HepG2 (cell line): ENCODE measurements at regions not wholly inside any gene's neighbourhood (a gene's known extent, or its start where the extent isn't known, plus 50 kb on each side); places are given as distances from the start of the nearest gene placed in this dataset.

Experiments
- ARNTL ChIP-seq: sonication (generic); formaldehyde crosslinking; IDR thresholded peaks from 2 replicates; pipeline ENCODE4 v1.4.0; 2020; ENCODE audit warnings: mild to moderate bottlenecking, missing genetic modification reagents
- ATF5 ChIP-seq: sonication (generic); formaldehyde crosslinking; IDR thresholded peaks from 2 replicates; pipeline ENCODE4 v1.4.0; 2020; ENCODE audit warnings: mild to moderate bottlenecking, low read depth, missing genetic modification reagents
- ATM ChIP-seq: fragments of 450-650 bp; IDR thresholded peaks from 2 replicates; pipeline ENCODE4 v1.7.1; 2017; ENCODE audit warnings: mild to moderate bottlenecking, borderline replicate concordance
- E2F2 ChIP-seq: sonication (generic); formaldehyde crosslinking; IDR thresholded peaks from 2 replicates; pipeline ENCODE4 v1.4.0; 2020; ENCODE audit warnings: missing genetic modification reagents, borderline replicate concordance
- ELF1 ChIP-seq: sonication (generic); formaldehyde crosslinking; IDR thresholded peaks from 2 replicates; pipeline ENCODE4 v1.4.0; 2020; ENCODE audit warnings: missing genetic modification reagents
- EP300 ChIP-seq, 3 experiments: sonication (generic) in 1 of 3; formaldehyde crosslinking in 1 of 3; IDR thresholded peaks; 2 replicates each; pipeline versions ENCODE4 v1.5.1 to v1.6.1; 2011 to 2020; ENCODE audit warnings: low read depth in 2 of 3, low read length in 2 of 3, borderline replicate concordance in 1 of 3, improper control_type of control experiment in 1 of 3, mild to moderate bottlenecking in 1 of 3, missing genetic modification reagents in 1 of 3, moderate library complexity in 1 of 3
- FOSL1 ChIP-seq: sonication (generic); formaldehyde crosslinking; IDR thresholded peaks from 2 replicates; pipeline ENCODE4 v1.9.0; 2021; ENCODE audit warnings: missing genetic modification reagents, borderline replicate concordance
- GPBP1L1 ChIP-seq: sonication (generic); formaldehyde crosslinking; IDR thresholded peaks from 2 replicates; pipeline ENCODE4 v1.5.0; 2020; ENCODE audit warnings: mild to moderate bottlenecking, missing genetic modification reagents
- HNF1A ChIP-seq, 2 experiments: sonication (generic) in 1 of 2; formaldehyde crosslinking in 1 of 2; IDR thresholded peaks; 2 replicates each; pipeline versions ENCODE4 v1.4.0 to v1.6.1; 2016 to 2020; ENCODE audit warnings: borderline replicate concordance in 1 of 2, low read depth in 1 of 2, mild to moderate bottlenecking in 1 of 2, missing genetic modification reagents in 1 of 2
- LRRFIP1 ChIP-seq: sonication (generic); formaldehyde crosslinking; conservative IDR thresholded peaks from 2 replicates; pipeline ENCODE4 v1.4.0; 2020; ENCODE audit warnings: missing genetic modification reagents
- NFATC3 ChIP-seq: sonication (generic); formaldehyde crosslinking; IDR thresholded peaks from 2 replicates; pipeline ENCODE4 v1.5.1; 2020; ENCODE audit warnings: mild to moderate bottlenecking, missing genetic modification reagents
- NFE2L1 ChIP-seq: sonication (generic); formaldehyde crosslinking; IDR thresholded peaks from 2 replicates; pipeline ENCODE4 v1.4.0; 2020; ENCODE audit warnings: missing genetic modification reagents, mild to moderate bottlenecking, borderline replicate concordance
- PITX1 ChIP-seq: sonication (generic); formaldehyde crosslinking; IDR thresholded peaks from 2 replicates; pipeline ENCODE4 v1.5.1; 2020; ENCODE audit warnings: mild to moderate bottlenecking, missing genetic modification reagents
- RFX3 ChIP-seq: IDR thresholded peaks from 2 replicates; pipeline ENCODE4 v1.6.1; 2016; ENCODE audit warnings: missing biosample characterization, missing genetic modification reagents
- ZFP37 ChIP-seq: sonication (generic); formaldehyde crosslinking; IDR thresholded peaks from 2 replicates; pipeline ENCODE4 v1.4.0; 2020; ENCODE audit warnings: missing genetic modification reagents, borderline replicate concordance
- ZNF562 ChIP-seq: sonication (generic); formaldehyde crosslinking; IDR thresholded peaks from 2 replicates; pipeline ENCODE4 v1.8.0; 2022; ENCODE audit warnings: missing genetic modification reagents, borderline replicate concordance
- ZNF878 ChIP-seq: sonication (generic); formaldehyde crosslinking; IDR thresholded peaks from 2 replicates; pipeline ENCODE4 v1.8.1; 2023; ENCODE audit warnings: mild to moderate bottlenecking, missing genetic modification reagents, moderate library complexity

GRCh38 chr2:47309952-47310800 is 58.9 kb upstream of the EPCAM start (continued):
- TF ChIP-seq E2F2 (CRISPR knock-in tag) (no peak), ZNF878 (CRISPR knock-in tag) (no peak), ARNTL (CRISPR knock-in tag) (peak; percentile 81; the same call in 1 of the 2 replicates), LRRFIP1 (no peak), EP300 (IDR thresholded peaks at IDR 0.05; ENCODE audit: low read depth in 2 of 2, low read length in 2 of 2) (peak in 1 of 2 experiments; percentile 96; a peak in 2 of 4 replicates), EP300 (CRISPR knock-in tag; IDR thresholded peaks at IDR 0.05; ENCODE audit: borderline replicate concordance) (peak; percentile 80; the same call in 1 of the 2 replicates), ELF1 (no peak), NFE2L1 (CRISPR knock-in tag) (no peak), ATM (no peak), ATF5 (CRISPR knock-in tag) (no peak), GPBP1L1 (no peak), ZFP37 (CRISPR knock-in tag) (no peak), HNF1A (IDR thresholded peaks at IDR 0.05; ENCODE audit: low read depth) (peak; percentile 78), HNF1A (CRISPR knock-in tag; IDR thresholded peaks at IDR 0.05; ENCODE audit: borderline replicate concordance) (peak; percentile 90; the same call in 1 of the 2 replicates), NFATC3 (CRISPR knock-in tag) (no peak), ZNF562 (CRISPR knock-in tag) (no peak), RFX3 (CRISPR knock-in tag) (no peak), PITX1 (peak; percentile 98), FOSL1 (no peak)
